NB4 (cell line): ENCODE measurements at regions not wholly inside any gene's neighbourhood (a gene's known extent, or its start where the extent isn't known, plus 50 kb on each side); places are given as distances from the start of the nearest gene placed in this dataset.

ENCODE experiments used
- CTCF ChIP-seq: IDR thresholded peaks from one replicate; pipeline ENCODE4 v1.5.1; 2012; ENCODE audit warnings: low read depth, low read length
- POLR2A ChIP-seq: IDR thresholded peaks from 2 replicates; pipeline ENCODE4 v1.6.1; 2011; ENCODE audit warnings: mild to moderate bottlenecking; ENCODE audit not compliant: insufficient read length; ENCODE audit errors: extremely low read depth

GRCh38 chr9:7481570-7481969 lies 318.0 kb downstream of the DMAC1 start:
- TF ChIP-seq POLR2A (no peak), CTCF (no peak)
